ENCODE measurements at regions not wholly inside any gene's neighbourhood (a gene's known extent, or its start where the extent isn't known, plus 50 kb on each side); places are given as distances from the start of the nearest gene placed in this dataset.

DNA sequence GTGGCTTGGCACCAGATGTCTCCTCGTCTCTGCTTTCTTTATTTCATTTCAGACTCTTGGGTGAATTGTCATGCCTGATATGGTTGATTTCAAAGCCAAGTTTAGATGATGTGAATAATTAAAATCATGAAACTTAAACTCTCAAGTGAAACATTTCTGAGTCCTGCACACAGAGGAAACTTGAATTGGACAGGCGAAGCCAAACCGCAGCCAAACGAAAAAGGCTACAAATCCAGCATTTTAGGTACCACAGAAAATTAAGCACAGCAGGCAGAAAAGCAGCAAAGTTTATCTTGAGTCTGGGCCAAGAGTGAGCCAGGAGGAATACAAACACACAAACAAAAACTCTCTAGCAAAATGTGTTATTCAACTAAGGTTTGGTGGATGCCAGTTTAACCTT, 659.8 kb upstream of the KLF4 start:
- no peak for DNase-seq (ENCODE audit: low spot score)

DNA sequence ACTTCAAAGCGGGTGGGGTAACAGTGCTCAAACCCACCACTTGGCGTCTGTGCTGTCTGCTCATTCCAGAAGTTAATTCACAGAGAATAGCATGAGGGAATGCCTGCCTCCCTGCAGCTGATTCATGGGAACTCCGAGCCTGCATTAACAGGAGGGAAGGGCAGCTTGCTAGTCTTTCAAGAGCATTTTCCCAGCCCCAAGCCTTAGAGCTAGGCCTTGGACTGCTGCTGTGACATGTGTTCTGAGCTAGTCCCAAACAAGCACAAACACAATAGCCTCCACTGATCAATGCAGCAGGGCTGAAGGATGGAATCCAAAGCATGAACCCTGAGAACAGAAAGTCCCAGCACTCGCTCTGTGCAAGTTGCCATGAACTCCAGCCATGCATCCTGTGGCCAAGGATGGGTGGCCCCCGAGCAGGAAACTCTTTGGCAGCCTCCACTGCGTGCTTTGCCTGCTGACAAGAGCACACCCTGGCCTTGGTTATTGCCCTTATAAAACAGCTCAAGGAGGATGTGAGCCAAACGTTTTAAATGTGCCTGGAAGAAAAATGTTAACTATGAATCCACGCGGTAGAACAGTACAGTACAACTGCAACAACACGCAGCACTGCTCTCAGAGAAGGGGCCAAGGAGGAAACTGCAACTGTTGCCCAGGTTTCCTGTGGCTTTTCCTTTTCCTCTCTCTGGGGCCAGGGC, 653.1 kb upstream of the KLF4 start:
- peak; percentile 51 for DNase-seq (ENCODE audit: low spot score)

GRCh38 chr9:108142142-108142503, 652.6 kb upstream of the KLF4 start:
- no peak for DNase-seq (ENCODE audit: low spot score)

DNA sequence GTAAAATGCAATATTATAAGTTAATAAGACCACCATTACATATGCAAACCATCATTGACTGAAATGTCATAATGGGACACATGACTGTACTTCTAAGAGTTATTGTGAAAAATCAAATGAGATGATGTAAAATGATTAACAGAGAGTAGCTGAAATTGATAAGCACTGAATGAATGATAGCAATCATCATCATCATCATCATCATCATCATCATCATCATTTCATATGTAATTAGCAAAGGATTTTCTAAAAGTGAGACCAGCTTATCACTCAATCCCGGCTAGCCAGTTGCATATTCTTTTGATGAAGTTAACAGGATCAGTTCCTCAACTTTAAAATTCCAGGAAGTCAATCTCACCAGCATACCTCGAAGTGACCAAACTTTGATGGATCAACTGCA, 650.3 kb upstream of the KLF4 start:
- no peak for DNase-seq (ENCODE audit: low spot score)

GRCh38 chr9:108138516-108138915, 648.9 kb upstream of the KLF4 start:
- DNase-seq (ENCODE audit: low spot score), result no peak

- no peak for DNase-seq (ENCODE audit: low spot score)
Measured at GRCh38 chr9:108136656-108137055, 647.1 kb upstream of the KLF4 start.

GRCh38 chr9:108134486-108135128, 645.0 kb upstream of the KLF4 start:
- DNase-seq (ENCODE audit: low spot score), result no peak

DNA sequence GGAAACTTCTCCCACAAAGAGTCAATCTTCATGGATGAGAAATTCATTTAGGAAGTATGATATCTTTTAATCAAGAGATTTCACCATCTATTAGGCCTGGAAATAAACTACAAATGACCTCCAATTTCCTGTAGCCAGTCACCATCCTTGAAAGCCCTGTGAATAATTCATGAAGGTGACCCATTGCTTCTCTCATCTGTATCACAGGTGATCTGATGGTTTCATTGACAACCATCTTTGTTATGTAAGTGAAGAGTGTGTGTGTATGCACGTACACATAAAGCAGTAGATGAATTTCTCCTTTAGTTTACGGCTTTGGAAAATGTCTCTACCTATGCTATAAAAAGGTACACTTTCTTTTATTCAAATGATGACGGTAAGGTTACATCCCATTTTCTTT, 644.1 kb upstream of the KLF4 start:
- DNase-seq (ENCODE audit: low spot score), result no peak

DNA sequence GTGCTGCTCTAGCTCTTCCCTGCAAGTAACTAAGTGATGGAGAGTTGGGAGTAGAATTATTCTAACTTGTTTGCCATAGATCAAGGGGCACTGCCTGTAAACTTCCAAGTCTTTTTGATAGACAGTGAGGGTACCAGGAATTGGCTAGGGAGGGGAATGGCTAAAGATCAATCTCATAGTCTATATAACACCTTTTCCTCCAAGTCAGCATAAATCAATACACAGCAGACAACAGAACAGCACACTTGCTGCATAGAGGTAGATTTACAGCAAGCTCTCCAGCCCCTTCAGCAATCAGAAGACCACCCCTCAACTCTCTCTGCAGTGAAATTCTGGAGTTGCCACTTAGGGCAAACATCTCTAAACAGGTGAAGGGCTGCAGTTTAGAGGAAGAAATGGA, 643.5 kb upstream of the KLF4 start:
- DNase-seq (ENCODE audit: low spot score), result no peak

DNA sequence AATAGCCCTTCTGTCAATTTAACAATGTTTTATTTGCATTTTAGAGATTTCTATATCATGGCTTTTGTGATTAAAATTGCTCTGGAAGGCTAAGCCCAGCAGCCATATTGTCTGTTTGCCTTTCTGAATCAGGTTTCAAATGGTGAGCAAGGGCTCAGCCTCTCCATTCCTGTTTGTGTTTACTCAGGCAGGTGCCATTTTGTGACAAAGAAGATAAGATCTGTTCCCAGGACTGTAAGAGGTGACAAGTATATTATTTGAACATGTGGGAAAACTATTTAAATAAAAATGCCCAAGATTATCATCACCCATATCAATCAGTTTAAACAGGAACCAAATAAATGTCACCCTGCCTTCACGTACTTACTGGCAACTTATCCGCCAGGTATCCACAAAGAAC, 641.3 kb upstream of the KLF4 start:
- DNase-seq (ENCODE audit: low spot score), result no peak

- no peak for DNase-seq (ENCODE audit: low spot score)
Measured at GRCh38 chr9:108125625-108126024, 636.1 kb upstream of the KLF4 start.

- no peak for DNase-seq (ENCODE audit: low spot score)
Measured at GRCh38 chr9:108119530-108120113, 630.1 kb upstream of the KLF4 start.

DNA sequence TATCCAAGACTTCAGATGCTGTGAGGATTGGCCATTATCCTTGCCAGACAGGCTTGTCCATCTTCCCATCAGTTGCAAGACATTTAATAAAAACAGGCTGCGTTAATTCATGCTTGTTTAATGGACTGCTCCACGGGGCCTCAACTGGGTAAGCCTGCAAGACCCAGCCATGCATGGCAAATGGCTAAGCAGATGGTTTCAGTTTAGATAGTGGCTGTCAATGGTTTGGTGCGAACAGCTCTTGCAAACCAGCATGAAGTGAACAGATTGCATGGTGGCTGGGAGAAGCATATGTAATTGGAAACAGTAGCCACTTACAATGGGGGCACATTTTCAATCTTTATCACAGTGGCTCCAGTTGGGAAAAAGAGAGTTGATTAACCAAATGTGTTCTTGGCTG, 628.2 kb upstream of the KLF4 start:
- DNase-seq (ENCODE audit: low spot score), result no peak

- no peak for DNase-seq (ENCODE audit: low spot score)
Measured at GRCh38 chr9:108117306-108117705, 627.7 kb upstream of the KLF4 start.

DNA sequence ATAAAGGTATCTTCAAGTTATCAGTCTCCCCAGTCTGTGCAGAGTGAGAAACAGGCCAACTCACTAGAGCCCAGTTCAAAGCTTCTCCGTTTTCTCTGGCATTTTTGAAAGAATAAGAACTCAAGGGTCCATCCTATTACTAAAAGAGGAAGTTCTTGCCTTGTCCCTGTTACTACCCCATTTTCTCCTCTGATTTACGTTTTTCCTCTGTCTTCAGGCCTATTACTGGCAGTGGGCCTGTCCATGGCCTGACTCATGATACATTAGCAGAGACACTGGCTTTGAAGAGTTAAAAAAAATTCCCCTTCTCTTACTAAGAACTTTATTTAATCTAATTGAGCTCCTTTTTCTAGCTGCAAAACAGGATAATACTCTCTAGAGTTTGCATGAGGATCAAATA, 624.0 kb upstream of the KLF4 start:
- DNase-seq (ENCODE audit: low spot score), result no peak

DNA sequence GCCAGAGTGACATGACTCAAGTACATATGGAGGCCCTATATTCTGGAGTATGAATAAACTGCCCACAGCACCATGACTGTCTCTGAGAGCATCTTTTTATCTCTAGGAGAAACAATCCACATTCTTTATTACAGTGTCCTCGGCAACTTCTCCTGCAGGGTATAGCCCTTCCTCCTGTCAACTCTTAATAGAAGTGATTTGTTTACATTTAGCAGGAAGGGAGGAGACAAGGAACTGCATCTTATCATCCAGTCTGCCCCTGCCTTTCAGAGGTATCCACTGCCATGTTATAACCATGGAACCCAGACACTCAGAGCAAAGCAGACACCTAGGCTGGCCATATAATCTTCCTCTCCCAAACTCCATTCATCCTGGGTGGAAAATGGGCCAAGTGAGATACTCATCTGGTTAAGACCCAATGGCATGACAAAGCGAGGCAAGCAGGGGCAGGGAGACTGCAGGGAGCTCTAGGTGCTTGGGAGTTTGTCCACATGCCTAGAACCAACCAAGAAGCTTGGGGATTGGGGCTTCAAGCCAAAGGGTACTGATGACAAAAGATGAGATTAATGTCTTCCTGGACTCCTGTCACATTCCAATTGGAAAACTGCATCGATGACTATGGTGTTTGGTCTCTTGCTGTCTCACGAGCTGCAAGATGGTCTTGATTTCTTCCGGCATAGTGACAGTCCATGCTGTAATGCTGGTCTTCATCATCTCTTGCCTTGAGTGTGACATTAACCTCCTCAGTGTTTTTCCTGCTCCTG, 620.5 kb upstream of the KLF4 start:
- DNase-seq (ENCODE audit: low spot score), result no peak

GRCh38 chr9:108108852-108109448, 619.4 kb upstream of the KLF4 start:
- no peak for DNase-seq (ENCODE audit: low spot score)

DNA sequence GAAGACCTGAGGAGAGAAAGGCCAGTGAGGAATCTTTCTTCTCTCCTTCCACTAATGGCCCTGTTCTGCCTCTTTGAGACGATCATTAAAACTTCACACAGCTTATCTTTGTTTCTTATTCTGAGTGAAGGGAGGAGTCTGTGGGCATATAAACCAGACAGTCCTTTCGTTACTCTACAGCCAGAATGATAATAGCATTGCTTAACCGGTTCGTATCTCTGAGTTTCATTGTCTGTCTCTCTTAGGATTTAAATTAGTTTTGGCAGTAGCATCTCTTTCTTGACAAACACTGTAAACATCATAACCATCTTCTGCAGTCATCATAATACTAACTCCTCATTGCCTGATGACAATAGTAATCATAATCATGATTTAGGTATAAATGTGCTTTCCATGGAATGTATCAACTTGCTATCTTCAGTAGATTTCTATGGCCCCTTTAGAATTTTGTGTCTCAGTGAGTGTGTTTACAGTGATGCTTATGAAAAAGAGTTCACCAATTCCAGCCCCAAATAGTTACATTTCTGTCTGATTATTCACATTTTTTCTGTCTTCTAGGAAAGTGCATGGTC, 618.8 kb upstream of the KLF4 start:
- peak; percentile 10 for DNase-seq (ENCODE audit: low spot score)

DNA sequence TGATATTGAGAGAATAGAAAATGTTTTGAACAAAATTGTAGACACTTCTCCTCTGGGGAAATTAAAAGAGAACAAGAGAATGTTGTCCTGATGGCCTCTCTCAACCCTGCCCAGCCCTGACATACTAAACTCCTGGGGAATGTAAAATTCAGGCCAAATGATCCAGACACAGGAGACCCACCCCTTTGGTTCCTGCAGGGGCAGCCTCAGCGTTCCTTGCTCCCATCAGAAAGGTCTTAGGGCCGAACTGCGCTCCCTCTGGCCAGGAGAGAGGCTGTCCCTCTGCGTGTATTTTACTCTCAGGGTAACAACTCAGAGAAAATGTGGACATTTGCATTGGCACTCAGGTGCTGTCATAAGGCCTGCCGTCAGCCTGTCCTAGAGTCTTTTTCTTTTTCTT, 616.3 kb upstream of the KLF4 start:
- DNase-seq (ENCODE audit: low spot score), result no peak

- no peak for DNase-seq (ENCODE audit: low spot score)
Measured at GRCh38 chr9:108104991-108105390, 615.4 kb upstream of the KLF4 start.

GRCh38 chr9:108103046-108103693, 613.6 kb upstream of the KLF4 start:
- no peak for DNase-seq (ENCODE audit: low spot score)

DNA sequence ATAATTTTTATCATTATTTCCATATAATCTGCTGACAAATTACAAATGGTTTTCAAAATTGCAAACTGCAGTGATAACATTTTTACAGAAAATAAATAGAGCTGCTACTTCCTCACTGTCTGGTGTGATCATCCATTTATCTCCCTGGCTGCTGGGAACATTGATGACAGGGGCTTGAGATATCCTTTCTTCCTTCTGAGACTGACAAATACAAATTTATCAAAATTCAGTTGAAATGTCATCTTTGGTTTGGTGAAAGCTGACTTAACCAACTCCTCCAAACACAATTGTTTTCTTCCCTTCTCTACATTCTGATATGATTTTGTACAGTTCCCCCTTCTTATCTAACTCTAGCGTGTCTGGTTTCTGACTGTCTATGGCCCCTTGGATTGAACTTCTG, 611.8 kb upstream of the KLF4 start:
- DNase-seq (ENCODE audit: low spot score), result no peak
